ENCODE measurements at regions not wholly inside any gene's neighbourhood (a gene's known extent, or its start where the extent isn't known, plus 50 kb on each side); places are given as distances from the start of the nearest gene placed in this dataset.

GRCh38 chr18:8944871-8945245, 157.6 kb upstream of the NDUFV2 start:
- DNase-seq (ENCODE audit: low spot score), result no peak

- DNase-seq (ENCODE audit: low spot score), result no peak
Measured at GRCh38 chr18:8945514-8945913, 157.0 kb upstream of the NDUFV2 start.

GRCh38 chr18:8946066-8946838, 156.2 kb upstream of the NDUFV2 start:
- DNase-seq (ENCODE audit: low spot score), result no peak

- DNase-seq (ENCODE audit: low spot score), result no peak
Measured at GRCh38 chr18:8947566-8947965, 154.9 kb upstream of the NDUFV2 start.

GRCh38 chr18:8948011-8948410, 154.5 kb upstream of the NDUFV2 start:
- no peak for DNase-seq (ENCODE audit: low spot score)

GRCh38 chr18:8948471-8949149, 153.9 kb upstream of the NDUFV2 start:
- DNase-seq (ENCODE audit: low spot score), result no peak

- no peak for DNase-seq (ENCODE audit: low spot score)
Measured at GRCh38 chr18:8949206-8949605, 153.3 kb upstream of the NDUFV2 start.

- no peak for DNase-seq (ENCODE audit: low spot score)
Measured at GRCh38 chr18:8951491-8951890, 151.0 kb upstream of the NDUFV2 start.

- no peak for DNase-seq (ENCODE audit: low spot score)
Measured at GRCh38 chr18:8952174-8952573, 150.3 kb upstream of the NDUFV2 start.

- no peak for DNase-seq (ENCODE audit: low spot score)
Measured at GRCh38 chr18:8952769-8953760, 149.4 kb upstream of the NDUFV2 start.

- DNase-seq (ENCODE audit: low spot score), result no peak
Measured at GRCh38 chr18:8957731-8958130, 144.8 kb upstream of the NDUFV2 start.

GRCh38 chr18:8958660-8959059, 143.8 kb upstream of the NDUFV2 start:
- no peak for DNase-seq (ENCODE audit: low spot score)

- peak; percentile 41 for DNase-seq (ENCODE audit: low spot score)
Measured at GRCh38 chr18:8959551-8960135, 142.9 kb upstream of the NDUFV2 start.

- DNase-seq (ENCODE audit: low spot score), result no peak
Measured at GRCh38 chr18:8960740-8961657, 141.5 kb upstream of the NDUFV2 start.

GRCh38 chr18:8962192-8962779, 140.2 kb upstream of the NDUFV2 start:
- no peak for DNase-seq (ENCODE audit: low spot score)

- DNase-seq (ENCODE audit: low spot score), result no peak
Measured at GRCh38 chr18:8962855-8963635, 139.5 kb upstream of the NDUFV2 start.

- DNase-seq (ENCODE audit: low spot score), result no peak
Measured at GRCh38 chr18:8963876-8964275, 138.6 kb upstream of the NDUFV2 start.

GRCh38 chr18:8965398-8965797, 137.1 kb upstream of the NDUFV2 start:
- no peak for DNase-seq (ENCODE audit: low spot score)

GRCh38 chr18:8966821-8967220, 135.7 kb upstream of the NDUFV2 start:
- no peak for DNase-seq (ENCODE audit: low spot score)

- DNase-seq (ENCODE audit: low spot score), result no peak
Measured at GRCh38 chr18:8967573-8967972, 134.9 kb upstream of the NDUFV2 start.

Data from iPS-NIHi11 (cell line).